Medulla oblongata (tissue), 1 donor: ENCODE measurements at regions not wholly inside any gene's neighbourhood (a gene's known extent, or its start where the extent isn't known, plus 50 kb on each side); places are given as distances from the start of the nearest gene placed in this dataset.
A peak's percentile ranks its signal among the peaks of the same experiment; 100 is the strongest.

Experiments used
- DNase-seq: peaks from one replicate; pipeline ENCODE4 v3.0.0-alpha.2; 2015; ENCODE audit errors: extremely low spot score

- DNase-seq = no peak
Observed at GRCh38 chr14:104425171-104425681, 154.3 kb upstream of the C14orf180 start.

- no peak for DNase-seq
Observed at GRCh38 chr14:104425763-104426646, 153.6 kb upstream of the C14orf180 start.

- no peak for DNase-seq
Observed at GRCh38 chr14:104427131-104427851, 152.3 kb upstream of the C14orf180 start.

GRCh38 chr14:104428333-104428851, 151.2 kb upstream of the C14orf180 start:
- DNase-seq = no peak

- DNase-seq = no peak
Observed at GRCh38 chr14:104428860-104429259, 150.7 kb upstream of the C14orf180 start.

GRCh38 chr14:104429291-104429861, 150.2 kb upstream of the C14orf180 start:
- DNase-seq = no peak

- DNase-seq = no peak
Observed at GRCh38 chr14:104431351-104431928, 148.1 kb upstream of the C14orf180 start.

- DNase-seq = no peak
Observed at GRCh38 chr14:104431929-104432541, 147.5 kb upstream of the C14orf180 start.

- DNase-seq = no peak
Observed at GRCh38 chr14:104432611-104433231, 146.8 kb upstream of the C14orf180 start.

GRCh38 chr14:104433401-104434213, 146.0 kb upstream of the C14orf180 start:
- DNase-seq = no peak

- DNase-seq = no peak
Observed at GRCh38 chr14:104434214-104435076, 145.1 kb upstream of the C14orf180 start.

GRCh38 chr14:104435147-104436046, 144.2 kb upstream of the C14orf180 start:
- no peak for DNase-seq

- peak; percentile 17 for DNase-seq
Observed at GRCh38 chr14:104436047-104436591, 143.4 kb upstream of the C14orf180 start.

GRCh38 chr14:104436741-104437701, 142.5 kb upstream of the C14orf180 start:
- no peak for DNase-seq

GRCh38 chr14:104437703-104438102, 141.9 kb upstream of the C14orf180 start:
- DNase-seq = no peak

GRCh38 chr14:104438166-104438887, 141.2 kb upstream of the C14orf180 start:
- no peak for DNase-seq
